ENCODE measurements at regions not wholly inside any gene's neighbourhood (a gene's known extent, or its start where the extent isn't known, plus 50 kb on each side); places are given as distances from the start of the nearest gene placed in this dataset.

- Histone ChIP-seq H3K27me3 (ENCODE audit: control insufficient read depth in 2 of 2, insufficient read depth in 2 of 2, low read length in 2 of 2) (peaks cover 30 to 37% of the 10 kb centered on the region in 2 experiments), H3K4me1 (replicated peaks in 1 of 2; ENCODE audit: control insufficient read depth in 2 of 2, insufficient read depth in 2 of 2, low read length in 2 of 2) (no peaks in the 10 kb centered on the region), H3K27ac (ENCODE audit: extremely low read depth, low read depth, low read length) (no peak overlapping the region), H3K4me3 (no peak overlapping the region), H3K79me2 (ENCODE audit: control insufficient read depth, insufficient read depth, low read length) (no peaks in the 10 kb centered on the region), H3K36me3 (ENCODE audit: control insufficient read depth, insufficient read depth, low read length) (no peaks in the 10 kb centered on the region), H4K20me1 (replicated peaks; ENCODE audit: control insufficient read depth, insufficient read depth, low read length) (no peaks in the 10 kb centered on the region), H3K9me1 (ENCODE audit: control insufficient read depth, insufficient read depth, low read length) (no peaks in the 10 kb centered on the region), H3K9ac (ENCODE audit: insufficient read depth in 1 of 2, low read depth in 2 of 2, low read length in 2 of 2) (no peak overlapping the region), H2AFZ (ENCODE audit: low read depth, low read length) (no peak overlapping the region), H3K4me2 (ENCODE audit: insufficient read depth, low read length) (no peak overlapping the region), H3K9me3 (replicated peaks; ENCODE audit: control insufficient read depth, insufficient read depth, low read depth, low read length) (no peaks in the 10 kb centered on the region)
- in situ Hi-C loops (cut with MboI): no loop called here
- WGBS (ENCODE audit: insufficient coverage, low coverage, missing lambda C conversion rate): 0% methylated on average over 10 of the region's 10 CpGs
- POLR2A ChIA-PET: interaction anchor here (0.6 kb wide), 1 partner anchor 132 kb away, joined by 3 read pairs; no protein-coding TSS in a partner anchor
- CTCF ChIA-PET (ENCODE audit: low intra/inter-chr PET ratio): no interaction called here
- DNase-seq (ENCODE audit: extremely low read depth in 1 of 4, low spot score in 3 of 4) (no peak), ATAC-seq (no peak), FAIRE-seq (no peak)
- intact Hi-C loops (cut with micrococcal nuclease): no loop called here
- no peak for TF ChIP-seq BCOR (IDR thresholded peaks at IDR 0.05)
- TF ChIP-seq ZNF41 (CRISPR knock-in tag; conservative IDR thresholded peaks at IDR 0.05): no peak
- no TSS peak for BruUV-seq (replicated peaks)
These were observed 50.4 kb upstream of the FMOD start for GRCh38 chr1:203401199-203401877.

DNA sequence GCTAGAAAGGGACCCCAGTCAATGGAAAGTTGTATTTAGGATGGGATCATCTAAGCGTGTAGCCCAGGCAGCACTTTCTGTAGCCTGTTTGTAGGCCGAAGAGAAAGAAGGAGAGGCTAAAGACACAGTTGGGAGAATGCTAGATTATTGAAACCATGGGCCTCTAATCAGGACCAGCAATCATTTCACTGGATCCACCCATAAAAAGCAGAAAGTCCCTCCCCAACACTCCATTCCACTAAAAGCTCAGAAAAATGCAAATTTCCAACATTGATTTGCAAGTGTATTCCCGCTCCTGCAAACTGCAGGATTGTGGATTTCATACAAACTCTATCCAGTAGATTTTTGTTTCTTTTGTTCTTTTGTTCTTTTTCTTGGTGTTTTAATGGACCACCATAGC is 51.2 kb upstream of the FMOD start:
- no peaks in the 10 kb centered on the region for H3K36me3 ChIP-seq (ENCODE audit: control insufficient read depth, insufficient read depth, low read length)
- H3K9me3 ChIP-seq (replicated peaks; ENCODE audit: control insufficient read depth, insufficient read depth, low read depth, low read length): no peaks in the 10 kb centered on the region
- 4% methylated on average over 3 of the region's 3 CpGs for WGBS (ENCODE audit: insufficient coverage, low coverage, missing lambda C conversion rate)
- in situ Hi-C loops (cut with MboI): no loop called here
- ChIA-PET CTCF (ENCODE audit: low intra/inter-chr PET ratio) (no interaction called here), POLR2A (interaction anchor here (0.5 kb wide), 1 partner anchor 229 kb away, joined by 3 read pairs; no protein-coding TSS in a partner anchor)
- DNase-seq (ENCODE audit: extremely low read depth in 1 of 4, low spot score in 3 of 4) (no peak), FAIRE-seq (no peak), ATAC-seq (no peak)
- no peaks in the 10 kb centered on the region for H4K20me1 ChIP-seq (replicated peaks; ENCODE audit: control insufficient read depth, insufficient read depth, low read length)
- H3K9me1 ChIP-seq (ENCODE audit: control insufficient read depth, insufficient read depth, low read length): no peaks in the 10 kb centered on the region
- BruUV-seq (replicated peaks): no TSS peak
- no peaks in the 10 kb centered on the region for H3K4me1 ChIP-seq (replicated peaks in 1 of 2; ENCODE audit: control insufficient read depth in 2 of 2, insufficient read depth in 2 of 2, low read length in 2 of 2)
- H3K9ac ChIP-seq (ENCODE audit: insufficient read depth in 1 of 2, low read depth in 2 of 2, low read length in 2 of 2): no peak overlapping the region
- TF ChIP-seq NCOA1 (IDR thresholded peaks at IDR 0.05; ENCODE audit: low read depth) (no peak), ZNF444 (CRISPR knock-in tag; IDR thresholded peaks at IDR 0.05) (no peak), RBFOX2 (IDR thresholded peaks at IDR 0.05; ENCODE audit: low read depth, low read length) (no peak), ARID1B (IDR thresholded peaks at IDR 0.05) (no peak)
- TF ChIP-seq, protein P1, sequence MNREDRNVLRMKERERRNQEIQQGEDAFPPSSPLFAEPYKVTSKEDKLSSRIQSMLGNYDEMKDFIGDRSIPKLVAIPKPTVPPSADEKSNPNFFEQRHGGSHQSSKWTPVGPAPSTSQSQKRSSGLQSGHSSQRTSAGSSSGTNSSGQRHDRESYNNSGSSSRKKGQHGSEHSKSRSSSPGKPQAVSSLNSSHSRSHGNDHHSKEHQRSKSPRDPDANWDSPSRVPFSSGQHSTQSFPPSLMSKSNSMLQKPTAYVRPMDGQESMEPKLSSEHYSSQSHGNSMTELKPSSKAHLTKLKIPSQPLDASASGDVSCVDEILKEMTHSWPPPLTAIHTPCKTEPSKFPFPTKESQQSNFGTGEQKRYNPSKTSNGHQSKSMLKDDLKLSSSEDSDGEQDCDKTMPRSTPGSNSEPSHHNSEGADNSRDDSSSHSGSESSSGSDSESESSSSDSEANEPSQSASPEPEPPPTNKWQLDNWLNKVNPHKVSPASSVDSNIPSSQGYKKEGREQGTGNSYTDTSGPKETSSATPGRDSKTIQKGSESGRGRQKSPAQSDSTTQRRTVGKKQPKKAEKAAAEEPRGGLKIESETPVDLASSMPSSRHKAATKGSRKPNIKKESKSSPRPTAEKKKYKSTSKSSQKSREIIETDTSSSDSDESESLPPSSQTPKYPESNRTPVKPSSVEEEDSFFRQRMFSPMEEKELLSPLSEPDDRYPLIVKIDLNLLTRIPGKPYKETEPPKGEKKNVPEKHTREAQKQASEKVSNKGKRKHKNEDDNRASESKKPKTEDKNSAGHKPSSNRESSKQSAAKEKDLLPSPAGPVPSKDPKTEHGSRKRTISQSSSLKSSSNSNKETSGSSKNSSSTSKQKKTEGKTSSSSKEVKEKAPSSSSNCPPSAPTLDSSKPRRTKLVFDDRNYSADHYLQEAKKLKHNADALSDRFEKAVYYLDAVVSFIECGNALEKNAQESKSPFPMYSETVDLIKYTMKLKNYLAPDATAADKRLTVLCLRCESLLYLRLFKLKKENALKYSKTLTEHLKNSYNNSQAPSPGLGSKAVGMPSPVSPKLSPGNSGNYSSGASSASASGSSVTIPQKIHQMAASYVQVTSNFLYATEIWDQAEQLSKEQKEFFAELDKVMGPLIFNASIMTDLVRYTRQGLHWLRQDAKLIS (CRISPR knock-in tag; IDR thresholded peaks at IDR 0.05): no peak
- H3K79me2 ChIP-seq (ENCODE audit: control insufficient read depth, insufficient read depth, low read length): no peaks in the 10 kb centered on the region
- no peak overlapping the region for H3K4me3 ChIP-seq
- intact Hi-C loops (cut with micrococcal nuclease): no loop called here
- H3K4me2 ChIP-seq (ENCODE audit: insufficient read depth, low read length): no peak overlapping the region
- H3K27ac ChIP-seq (ENCODE audit: extremely low read depth, low read depth, low read length): no peak overlapping the region
- H3K27me3 ChIP-seq (ENCODE audit: control insufficient read depth in 2 of 2, insufficient read depth in 2 of 2, low read length in 2 of 2): peaks cover 28 to 34% of the 10 kb centered on the region in 2 experiments
- no peak overlapping the region for H2AFZ ChIP-seq (ENCODE audit: low read depth, low read length)
